ENCODE measurements at regions not wholly inside any gene's neighbourhood (a gene's known extent, or its start where the extent isn't known, plus 50 kb on each side); places are given as distances from the start of the nearest gene placed in this dataset.
A peak's percentile ranks its signal among the peaks of the same experiment; 100 is the strongest.
"Not testable (repeated sequence)": the region's sequence is repeated elsewhere in the genome, so short reads cannot be mapped to it uniquely, and the experiment has no call there.

DNA sequence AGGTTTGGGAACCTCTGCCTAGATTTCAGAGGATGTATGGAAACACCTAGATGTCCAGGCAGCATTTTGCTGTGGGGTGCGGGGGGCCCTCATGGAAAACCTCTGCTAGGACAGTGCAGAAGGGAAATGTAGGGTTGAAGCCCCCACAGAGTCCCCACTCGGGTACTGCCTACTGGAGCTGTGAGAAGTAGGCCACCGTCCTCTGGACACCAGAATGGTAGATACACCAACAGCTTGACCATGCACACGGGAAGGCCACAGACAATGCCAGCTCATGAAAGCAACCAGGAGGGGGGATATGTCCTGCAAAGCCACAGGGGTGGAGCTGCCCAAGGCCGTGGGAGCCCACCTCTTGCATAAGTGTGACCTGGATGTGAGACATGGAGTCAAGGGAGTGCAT lies 1336.5 kb downstream of the SPATA31A7 start:
- not testable (repeated sequence) for DNase-seq

DNA sequence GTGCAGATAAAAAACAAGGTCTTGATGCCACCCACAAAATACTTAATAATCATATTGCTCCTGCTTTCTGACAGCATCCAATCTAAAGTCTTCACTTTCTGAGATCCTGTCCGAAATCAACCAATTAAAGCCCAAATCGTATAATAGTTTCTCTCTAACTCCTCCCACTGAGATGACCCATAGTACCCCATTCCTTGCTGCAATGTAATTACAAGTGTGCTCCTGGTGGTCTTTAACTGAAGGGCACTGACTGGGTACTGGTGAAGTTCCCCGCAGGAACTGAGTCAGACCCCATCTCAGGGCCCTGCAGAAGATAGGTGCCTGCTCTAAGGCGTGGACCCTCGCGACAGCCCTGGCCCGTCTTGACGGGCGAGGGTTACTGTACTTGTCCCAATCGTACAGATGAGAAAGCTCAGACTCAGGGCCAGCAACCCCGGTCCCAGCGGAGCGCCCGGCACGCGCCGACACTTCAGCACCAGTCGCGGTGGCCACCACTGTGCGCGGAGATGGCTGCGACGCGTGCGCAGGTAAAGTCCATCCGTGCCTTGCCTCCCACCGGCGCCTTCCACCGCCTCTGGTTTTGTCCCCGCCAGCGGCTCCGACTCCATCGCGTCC lies 1342.4 kb downstream of the SPATA31A7 start:
- not testable (repeated sequence) for DNase-seq

DNA sequence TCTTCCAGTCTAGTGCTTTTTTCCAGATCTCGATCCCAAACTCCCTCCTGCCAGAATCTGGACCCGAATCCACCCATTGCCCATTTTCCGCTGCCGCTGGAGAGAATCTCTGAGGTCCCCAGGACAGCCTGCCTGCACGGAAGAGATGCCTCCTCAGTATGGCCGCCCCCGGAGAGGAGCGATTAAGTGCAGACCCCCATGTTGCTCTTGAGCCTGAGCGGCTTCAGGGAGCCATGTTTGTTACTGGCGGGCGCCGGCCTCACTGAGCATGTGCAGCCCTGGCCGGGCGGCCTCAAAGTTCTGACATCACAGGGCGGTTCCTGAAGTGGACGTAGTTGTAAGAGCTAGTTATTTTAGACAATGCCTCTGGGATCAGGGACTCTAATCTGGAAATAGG lies 1342.9 kb downstream of the SPATA31A7 start:
- DNase-seq = not testable (repeated sequence)

DNA sequence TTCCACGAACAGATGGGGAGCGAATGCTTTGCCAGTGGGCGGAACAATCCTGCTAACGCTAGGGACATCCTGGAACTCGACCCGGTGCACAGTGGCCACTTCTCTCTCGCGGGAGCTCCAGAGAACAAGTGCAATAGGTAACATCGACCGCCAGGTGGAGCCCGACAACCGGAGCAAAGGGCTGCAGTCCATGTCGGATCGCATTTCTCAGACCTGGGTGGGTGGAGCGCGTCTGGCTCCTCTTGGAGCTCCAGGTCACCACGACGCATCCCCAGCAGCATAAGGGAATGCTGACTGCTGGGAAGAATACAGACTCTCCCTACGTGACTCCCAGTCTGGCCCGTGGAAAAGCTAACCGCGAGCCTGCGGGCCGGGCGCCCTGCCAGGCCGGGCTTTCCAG lies 1360.7 kb downstream of the SPATA31A7 start:
- not testable (repeated sequence) for DNase-seq

DNA sequence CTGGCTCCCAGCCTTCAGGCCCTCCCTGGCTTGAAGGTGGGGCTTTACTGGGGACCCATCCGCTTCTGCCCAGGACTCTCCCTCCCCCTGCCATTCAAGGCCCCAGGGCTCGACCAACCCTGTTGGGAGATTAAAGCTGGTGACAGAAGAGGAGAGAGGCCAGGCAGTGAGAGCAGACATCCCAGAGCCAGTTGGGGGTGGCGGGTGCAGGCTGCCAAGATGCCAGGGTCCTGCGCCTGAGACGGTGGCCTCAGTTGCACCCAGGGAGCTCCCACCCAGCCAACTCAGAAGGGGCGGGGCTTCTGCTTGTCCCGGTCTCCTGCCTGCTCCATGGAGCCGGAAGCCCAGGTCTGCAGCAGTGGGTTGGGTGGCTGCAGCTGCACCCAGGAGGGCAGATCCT lies 1370.8 kb downstream of the SPATA31A7 start:
- not testable (repeated sequence) for DNase-seq

DNA sequence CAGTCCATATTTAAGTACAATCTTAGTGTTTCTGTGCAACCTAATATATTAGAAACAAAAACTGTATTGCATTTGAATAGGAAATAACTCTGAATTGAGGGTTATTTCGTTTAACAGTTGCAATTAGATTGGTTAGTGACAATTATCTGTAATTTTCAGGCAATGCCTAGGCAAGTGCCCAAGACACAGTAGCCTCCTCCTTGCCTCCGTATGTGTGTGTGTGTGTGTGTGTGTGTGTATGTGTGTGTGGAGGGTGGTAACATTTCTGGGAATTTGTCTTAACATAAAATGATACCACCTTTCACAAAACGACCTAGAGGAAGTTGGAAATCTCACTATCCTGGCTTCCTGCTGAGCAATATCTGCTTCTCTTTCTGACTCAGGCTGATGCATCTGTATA lies 1375.3 kb downstream of the SPATA31A7 start:
- DNase-seq = peak; percentile 19

DNA sequence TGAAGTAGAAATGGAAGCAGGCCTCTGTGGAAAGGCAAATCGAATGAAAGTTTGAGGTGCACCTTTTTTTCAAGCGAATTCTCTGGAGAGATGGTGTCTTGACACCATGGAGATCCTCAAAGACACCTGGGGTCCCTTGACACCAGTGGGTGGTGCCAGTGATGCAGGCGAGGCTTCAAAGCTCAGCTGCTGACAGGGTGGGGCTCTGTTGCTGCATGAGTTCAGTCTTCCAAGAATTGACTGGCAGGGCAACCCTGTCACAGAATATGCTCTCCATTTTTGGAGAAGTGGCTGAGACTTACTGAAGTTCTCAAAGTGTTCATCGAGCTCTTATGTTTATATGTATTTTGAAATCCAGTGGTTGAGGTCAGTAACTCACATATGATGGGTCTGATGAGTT lies 1376.6 kb downstream of the SPATA31A7 start:
- DNase-seq = not testable (repeated sequence)

DNA sequence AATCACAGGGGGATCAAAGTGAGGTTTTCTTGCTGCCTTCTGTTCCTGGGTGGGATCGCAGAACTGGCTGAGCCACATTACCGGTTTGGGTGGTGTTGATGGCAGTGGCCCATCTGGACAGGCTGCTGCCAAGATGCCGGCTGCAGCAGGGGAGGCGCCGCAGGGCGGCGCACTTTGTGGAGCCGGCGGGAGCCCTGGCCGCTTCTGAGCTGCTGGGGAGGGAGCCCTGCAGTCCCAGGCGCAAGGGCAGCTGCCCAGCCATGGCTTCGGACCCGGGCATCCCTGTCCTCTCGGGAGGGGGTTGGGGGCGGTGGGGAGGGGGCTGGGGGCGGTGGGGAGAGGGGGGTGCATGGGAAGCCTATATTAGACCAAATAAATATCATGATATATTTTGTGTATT lies 1407.3 kb downstream of the SPATA31A7 start:
- not testable (repeated sequence) for DNase-seq
